HG03442 (cell line): ENCODE measurements at regions not wholly inside any gene's neighbourhood (a gene's known extent, or its start where the extent isn't known, plus 50 kb on each side); places are given as distances from the start of the nearest gene placed in this dataset.
"Not testable (repeated sequence)": the region's sequence is repeated elsewhere in the genome, so short reads cannot be mapped to it uniquely, and the experiment has no call there.

Experiments
- ATAC-seq: cut with Tn5 transposase; IDR thresholded peaks from one replicate; pipeline ENCODE4 v1.9.1; 2021; ENCODE audit warnings: mild to moderate bottlenecking, moderate library complexity; ENCODE audit not compliant: unreplicated experiment

- no peak for ATAC-seq
These were observed 649.5 kb downstream of the NUP35 start for GRCh38 chr2:183773775-183774174.

- ATAC-seq, result no peak
These were observed 655.8 kb downstream of the NUP35 start for GRCh38 chr2:183780072-183780471.

- no peak for ATAC-seq
These were observed 658.2 kb downstream of the NUP35 start for GRCh38 chr2:183782436-183782835.

GRCh38 chr2:183788796-183789195 lies 664.6 kb downstream of the NUP35 start:
- ATAC-seq, result not testable (repeated sequence)

GRCh38 chr2:183792165-183792924 lies 668.1 kb downstream of the NUP35 start:
- not testable (repeated sequence) for ATAC-seq

GRCh38 chr2:183798535-183798934 lies 674.3 kb downstream of the NUP35 start:
- no peak for ATAC-seq

GRCh38 chr2:183799761-183800160 lies 675.5 kb downstream of the NUP35 start:
- no peak for ATAC-seq

- ATAC-seq, result no peak
These were observed 679.4 kb downstream of the NUP35 start for GRCh38 chr2:183803596-183803995.

GRCh38 chr2:183807870-183808269 lies 683.6 kb downstream of the NUP35 start:
- ATAC-seq, result no peak

GRCh38 chr2:183809404-183809803 lies 685.2 kb downstream of the NUP35 start:
- ATAC-seq, result no peak

- ATAC-seq, result no peak
These were observed 687.0 kb downstream of the NUP35 start for GRCh38 chr2:183811281-183811680.

GRCh38 chr2:183812091-183812490 lies 687.8 kb downstream of the NUP35 start:
- ATAC-seq, result no peak

GRCh38 chr2:183825710-183826109 lies 701.5 kb downstream of the NUP35 start:
- ATAC-seq, result no peak

GRCh38 chr2:183829931-183830330 lies 705.7 kb downstream of the NUP35 start:
- no peak for ATAC-seq

- ATAC-seq, result no peak
These were observed 712.9 kb downstream of the NUP35 start for GRCh38 chr2:183837157-183837556.

GRCh38 chr2:183838295-183838694 lies 714.1 kb downstream of the NUP35 start:
- no peak for ATAC-seq

- no peak for ATAC-seq
These were observed 715.9 kb downstream of the NUP35 start for GRCh38 chr2:183840061-183840584.

- not testable (repeated sequence) for ATAC-seq
These were observed 725.6 kb downstream of the NUP35 start for GRCh38 chr2:183849826-183850225.

GRCh38 chr2:183859129-183859528 lies 734.9 kb downstream of the NUP35 start:
- no peak for ATAC-seq

GRCh38 chr2:183866666-183867065 lies 731.7 kb upstream of the ZNF804A start:
- ATAC-seq, result no peak

- no peak for ATAC-seq
These were observed 731.1 kb upstream of the ZNF804A start for GRCh38 chr2:183867206-183867605.

- no peak for ATAC-seq
These were observed 730.2 kb upstream of the ZNF804A start for GRCh38 chr2:183868153-183868552.

- ATAC-seq, result peak; percentile 58
These were observed 729.6 kb upstream of the ZNF804A start for GRCh38 chr2:183868707-183869106.
